ENCODE measurements at regions not wholly inside any gene's neighbourhood (a gene's known extent, or its start where the extent isn't known, plus 50 kb on each side); places are given as distances from the start of the nearest gene placed in this dataset.

DNA sequence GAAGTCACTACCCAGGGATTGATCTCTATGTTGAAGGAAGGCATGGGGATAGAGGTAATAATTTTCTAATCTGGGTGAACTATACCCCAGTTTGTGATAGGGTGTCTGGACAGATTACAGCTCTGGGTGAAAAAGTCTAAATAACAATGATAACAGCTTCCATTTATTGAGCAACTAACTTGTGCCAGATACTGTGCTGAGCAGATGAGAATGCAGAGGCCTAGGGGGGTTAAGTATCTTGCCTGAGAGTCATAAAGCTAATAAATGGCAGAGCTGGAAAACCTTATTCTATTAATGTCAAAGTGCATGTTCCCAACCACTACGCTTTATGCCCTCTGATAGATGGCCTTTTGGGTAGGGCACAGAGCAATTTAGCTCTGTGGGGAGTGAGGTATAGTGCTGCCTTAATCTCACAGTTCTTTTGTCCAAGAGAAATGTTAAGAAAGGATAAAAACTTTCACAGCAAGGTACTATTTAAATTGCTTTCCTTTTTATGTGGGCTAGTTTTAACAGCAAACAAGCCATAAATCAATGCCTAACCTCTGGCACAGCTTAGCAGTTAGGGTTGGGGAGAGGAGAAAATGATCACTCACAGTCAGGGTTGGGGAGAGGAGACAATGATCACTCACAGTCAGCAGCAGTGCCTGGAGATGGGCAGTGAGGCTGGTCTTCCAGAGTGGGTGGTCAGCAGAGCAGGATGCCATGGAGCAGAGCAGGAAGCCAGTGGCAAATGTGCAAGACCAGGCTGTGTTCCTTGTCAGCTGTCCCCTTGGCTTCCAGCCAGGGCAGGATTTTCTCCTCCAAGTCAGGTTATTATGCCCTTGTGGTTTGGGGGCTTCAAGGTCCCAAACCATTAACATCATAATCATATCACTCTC is 187.0 kb downstream of the CARTPT start:
- TF ChIP-seq, protein P1, sequence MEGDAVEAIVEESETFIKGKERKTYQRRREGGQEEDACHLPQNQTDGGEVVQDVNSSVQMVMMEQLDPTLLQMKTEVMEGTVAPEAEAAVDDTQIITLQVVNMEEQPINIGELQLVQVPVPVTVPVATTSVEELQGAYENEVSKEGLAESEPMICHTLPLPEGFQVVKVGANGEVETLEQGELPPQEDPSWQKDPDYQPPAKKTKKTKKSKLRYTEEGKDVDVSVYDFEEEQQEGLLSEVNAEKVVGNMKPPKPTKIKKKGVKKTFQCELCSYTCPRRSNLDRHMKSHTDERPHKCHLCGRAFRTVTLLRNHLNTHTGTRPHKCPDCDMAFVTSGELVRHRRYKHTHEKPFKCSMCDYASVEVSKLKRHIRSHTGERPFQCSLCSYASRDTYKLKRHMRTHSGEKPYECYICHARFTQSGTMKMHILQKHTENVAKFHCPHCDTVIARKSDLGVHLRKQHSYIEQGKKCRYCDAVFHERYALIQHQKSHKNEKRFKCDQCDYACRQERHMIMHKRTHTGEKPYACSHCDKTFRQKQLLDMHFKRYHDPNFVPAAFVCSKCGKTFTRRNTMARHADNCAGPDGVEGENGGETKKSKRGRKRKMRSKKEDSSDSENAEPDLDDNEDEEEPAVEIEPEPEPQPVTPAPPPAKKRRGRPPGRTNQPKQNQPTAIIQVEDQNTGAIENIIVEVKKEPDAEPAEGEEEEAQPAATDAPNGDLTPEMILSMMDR (conservative IDR thresholded peaks at IDR 0.05 in 1 of 2, IDR thresholded peaks at IDR 0.05 in 1 of 2; ENCODE audit: extremely low read depth in 1 of 2, insufficient read depth in 1 of 2, low read depth in 1 of 2, low read length in 2 of 2) = no peak
- no peak for TF ChIP-seq EZH2 (IDR thresholded peaks at IDR 0.05; ENCODE audit: borderline replicate concordance, low read length)
